ENCODE measurements at regions not wholly inside any gene's neighbourhood (a gene's known extent, or its start where the extent isn't known, plus 50 kb on each side); places are given as distances from the start of the nearest gene placed in this dataset.

GRCh38 chr13:111503376-111503775, 182.9 kb downstream of the TEX29 start:
- Histone ChIP-seq H3K9ac (ENCODE audit: extremely low read depth, insufficient read length, low read length) (no peak overlapping the region), H3K79me1 (ENCODE audit: insufficient read depth, low read depth, low read length, poor library complexity, severe bottlenecking) (no peaks in the 10 kb centered on the region), H2BK12ac (ENCODE audit: insufficient read length, low read depth, low read length) (no peak overlapping the region), H4K8ac (replicated peaks; ENCODE audit: insufficient read length, low read depth, low read length) (no peak overlapping the region), H2BK120ac (ENCODE audit: low read depth, low read length, poor library complexity, severe bottlenecking) (no peak overlapping the region), H3K79me2 (ENCODE audit: insufficient read depth, low read length) (no peaks in the 10 kb centered on the region), H3K4me2 (ENCODE audit: insufficient read depth, insufficient read length, low read length) (no peak overlapping the region), H3K14ac (ENCODE audit: insufficient read depth, low read length) (no peak overlapping the region), H3K27me3 (ENCODE audit: insufficient read depth, low read length) (no peaks in the 10 kb centered on the region), H4K20me1 (ENCODE audit: control insufficient read depth, insufficient read depth, insufficient read length) (no peaks in the 10 kb centered on the region), H2AFZ (ENCODE audit: low read length) (no peak overlapping the region), H4K91ac (ENCODE audit: insufficient read length, low read depth, low read length) (no peak overlapping the region), H2AK5ac (ENCODE audit: insufficient read length, low read length) (no peak overlapping the region), H3K18ac (ENCODE audit: insufficient read length, low read depth, low read length) (no peak overlapping the region), H4K5ac (ENCODE audit: insufficient read length, low read depth, low read length) (no peak overlapping the region), H2BK15ac (ENCODE audit: low read depth, low read length) (no peak overlapping the region), H3K4me1 (ENCODE audit: insufficient read depth, low read length) (no peaks in the 10 kb centered on the region), H3K23ac (ENCODE audit: insufficient read length, low read depth, low read length) (no peak overlapping the region), H2BK20ac (ENCODE audit: low read depth, low read length, poor library complexity, severe bottlenecking) (no peak overlapping the region), H3T11ph (ENCODE audit: low read length) (no peak overlapping the region), H3K27ac (ENCODE audit: insufficient read length, low read depth, low read length) (no peak overlapping the region), H3K56ac (ENCODE audit: insufficient read length, low read depth, low read length) (no peak overlapping the region), H3K4ac (ENCODE audit: low read depth, low read length) (no peak overlapping the region), H3K23me2 (ENCODE audit: insufficient read length, low read depth, low read length, poor library complexity, severe bottlenecking) (no peaks in the 10 kb centered on the region), H2BK5ac (ENCODE audit: insufficient read length, low read length) (no peak overlapping the region), H3K9me3 (ENCODE audit: control insufficient read depth, low read depth, low read length) (peaks cover 18% of the 10 kb centered on the region)
- Mint-ChIP-seq H3K27ac (no peak overlapping the region), H3K9me3 (peaks cover 30 to 31% of the 10 kb centered on the region in 2 experiments), H3K4me1 (peaks cover 3 to 4% of the 10 kb centered on the region in 2 experiments; a peak in 2 of 4 replicates), H3K27me3 (ENCODE audit: low read depth) (peaks cover 33% of the 10 kb centered on the region), H3K36me3 (ENCODE audit: insufficient read depth in 1 of 3, low read depth in 3 of 3) (peaks cover 9 to 19% (median 18%) of the 10 kb centered on the region in 3 experiments; a peak in 6 of 7 replicates), H3K4me3 (no peak overlapping the region)
- no CpG with 5 or more reads among the region's 7 CpGs for WGBS (ENCODE audit: extremely low coverage, insufficient read length, low lambda C conversion rate)
- TF ChIP-seq, protein P1, sequence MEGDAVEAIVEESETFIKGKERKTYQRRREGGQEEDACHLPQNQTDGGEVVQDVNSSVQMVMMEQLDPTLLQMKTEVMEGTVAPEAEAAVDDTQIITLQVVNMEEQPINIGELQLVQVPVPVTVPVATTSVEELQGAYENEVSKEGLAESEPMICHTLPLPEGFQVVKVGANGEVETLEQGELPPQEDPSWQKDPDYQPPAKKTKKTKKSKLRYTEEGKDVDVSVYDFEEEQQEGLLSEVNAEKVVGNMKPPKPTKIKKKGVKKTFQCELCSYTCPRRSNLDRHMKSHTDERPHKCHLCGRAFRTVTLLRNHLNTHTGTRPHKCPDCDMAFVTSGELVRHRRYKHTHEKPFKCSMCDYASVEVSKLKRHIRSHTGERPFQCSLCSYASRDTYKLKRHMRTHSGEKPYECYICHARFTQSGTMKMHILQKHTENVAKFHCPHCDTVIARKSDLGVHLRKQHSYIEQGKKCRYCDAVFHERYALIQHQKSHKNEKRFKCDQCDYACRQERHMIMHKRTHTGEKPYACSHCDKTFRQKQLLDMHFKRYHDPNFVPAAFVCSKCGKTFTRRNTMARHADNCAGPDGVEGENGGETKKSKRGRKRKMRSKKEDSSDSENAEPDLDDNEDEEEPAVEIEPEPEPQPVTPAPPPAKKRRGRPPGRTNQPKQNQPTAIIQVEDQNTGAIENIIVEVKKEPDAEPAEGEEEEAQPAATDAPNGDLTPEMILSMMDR (conservative IDR thresholded peaks at IDR 0.05): no peak
- no peak for DNase-seq
